CD4-positive, alpha-beta T cell (primary cell): ENCODE measurements at regions not wholly inside any gene's neighbourhood (a gene's known extent, or its start where the extent isn't known, plus 50 kb on each side); places are given as distances from the start of the nearest gene placed in this dataset.

Experiments
- ATAC-seq: fragments of 200-7000 bp; cut with Tn5 transposase; one replicate; pipeline ENCODE4 v1.10.0; 2022; ENCODE audit warnings: mild to moderate bottlenecking; ENCODE audit not compliant: poor library complexity
- CTCF ChIA-PET: fragments of 350-600 bp; sonication (Branson Sonifier 250); formaldehyde crosslinking; loops from one replicate; lab custom pipeline; 2021; ENCODE audit warnings: antibody characterized with exemption, inconsistent platforms; lab: Charles Lee
- POLR2A ChIA-PET: fragments of 350-600 bp; sonication (Branson Sonifier 250); formaldehyde crosslinking; loops from one replicate; lab custom pipeline; 2021; ENCODE audit warnings: antibody characterized with exemption, inconsistent platforms; lab: Charles Lee
- DNase-seq, 14 experiments: peaks; one replicate each; pipeline ENCODE4 v3.0.0-alpha.2; 2013 to 2020; ENCODE audit warnings: mixed read lengths in 2 of 14
- H3K27ac ChIP-seq, 2 donors: one replicate each; pipeline versions ENCODE4 v1.5.1 to v1.7.0; 2013; ENCODE audit warnings: low read length in 2 of 2, low read depth in 1 of 2, mild to moderate bottlenecking in 1 of 2
- H3K27me3 ChIP-seq, 2 experiments: 1 replicate in 1 of 2; 2 replicates in 1 of 2; pipeline versions ENCODE4 v1.6.1 to v1.7.0; 2013; ENCODE audit warnings: low read length in 2 of 2, control low read depth in 1 of 2, mild to moderate bottlenecking in 1 of 2, moderate library complexity in 1 of 2; ENCODE audit not compliant: insufficient read depth in 2 of 2, control insufficient read depth in 1 of 2
- H3K36me3 ChIP-seq: one replicate; pipeline ENCODE4 v1.6.1; 2013; ENCODE audit warnings: low read length, control low read depth; ENCODE audit not compliant: insufficient read depth
- H3K4me1 ChIP-seq: one replicate; pipeline ENCODE4 v1.6.1; 2013; ENCODE audit warnings: low read length, control low read depth; ENCODE audit not compliant: insufficient read depth
- H3K4me3 ChIP-seq: one replicate; pipeline ENCODE4 v1.5.1; 2013; ENCODE audit warnings: mild to moderate bottlenecking, low read length, moderate library complexity
- H3K9me3 ChIP-seq, 2 experiments: 1 replicate in 1 of 2; 2 replicates in 1 of 2; pipeline versions ENCODE4 v1.6.1 to v1.7.0; 2013; ENCODE audit warnings: low read length in 2 of 2, mild to moderate bottlenecking in 2 of 2, control low read depth in 1 of 2, moderate library complexity in 1 of 2; ENCODE audit not compliant: control insufficient read depth in 1 of 2, insufficient read depth in 1 of 2
- H3K27ac Mint-ChIP-seq: one replicate; pipeline ENCODE4 v1.8.0; 2020; ENCODE audit warnings: mixed read lengths
- H3K27me3 Mint-ChIP-seq: one replicate; pipeline ENCODE4 v1.8.0; 2021; ENCODE audit warnings: mixed read lengths
- H3K36me3 Mint-ChIP-seq: one replicate; pipeline ENCODE4 v1.8.0; 2021; ENCODE audit warnings: low read depth, mixed read lengths
- H3K4me1 Mint-ChIP-seq: one replicate; pipeline ENCODE4 v1.8.0; 2021; ENCODE audit warnings: low read depth, mixed read lengths
- H3K4me3 Mint-ChIP-seq: one replicate; pipeline ENCODE4 v1.8.0; 2020; ENCODE audit warnings: mild to moderate bottlenecking, mixed read lengths
- H3K9me3 Mint-ChIP-seq: one replicate; pipeline ENCODE4 v1.8.0; 2020; ENCODE audit warnings: mixed read lengths
- CTCF ChIP-seq: fragments of 200-600 bp; IDR thresholded peaks from one replicate; pipeline ENCODE4 v1.8.0; 2022; ENCODE audit warnings: antibody characterized with exemption, mild to moderate bottlenecking
- intact Hi-C, 2 experiments: fragments of 100-400 bp; cut with DNase I in 1 of 2; cut with micrococcal nuclease in 1 of 2; formaldehyde crosslinking; loops; one replicate each; pipeline versions ENCODE4 v1.15.1 to v1.9.0; 2023 to 2025; cut with DNase I, micrococcal nuclease

GRCh38 chr11:91243051-91243450 is 981.6 kb upstream of the FAT3 start:
- DNase-seq (no peak), ATAC-seq (no peak)
- no peaks in the 10 kb centered on the region for H3K36me3 Mint-ChIP-seq
- H3K9me3 ChIP-seq: no peaks in the 10 kb centered on the region
- H3K4me3 Mint-ChIP-seq: no peak overlapping the region
- H3K27ac ChIP-seq: no peak overlapping the region
- ChIA-PET POLR2A (no interaction called here), CTCF (no interaction called here)
- H3K36me3 ChIP-seq: no peaks in the 10 kb centered on the region
- H3K27ac Mint-ChIP-seq: no peak overlapping the region
- no peaks in the 10 kb centered on the region for H3K27me3 ChIP-seq
- no peaks in the 10 kb centered on the region for H3K4me1 Mint-ChIP-seq
- H3K4me1 ChIP-seq: no peaks in the 10 kb centered on the region
- no peak overlapping the region for H3K4me3 ChIP-seq
- H3K27me3 Mint-ChIP-seq: no peaks in the 10 kb centered on the region
- H3K9me3 Mint-ChIP-seq: no peaks in the 10 kb centered on the region
- intact Hi-C loops: no loop called here
- no peak for TF ChIP-seq CTCF

GRCh38 chr11:91241226-91241625 is 983.4 kb upstream of the FAT3 start:
- Histone ChIP-seq H3K9me3 (no peaks in the 10 kb centered on the region), H3K27me3 (no peaks in the 10 kb centered on the region), H3K27ac (no peak overlapping the region), H3K36me3 (no peaks in the 10 kb centered on the region), H3K4me3 (no peak overlapping the region), H3K4me1 (no peaks in the 10 kb centered on the region)
- CTCF ChIA-PET: no interaction called here
- Mint-ChIP-seq H3K9me3 (peaks cover 3% of the 10 kb centered on the region), H3K27me3 (no peaks in the 10 kb centered on the region), H3K4me1 (no peaks in the 10 kb centered on the region), H3K27ac (no peak overlapping the region), H3K4me3 (no peak overlapping the region), H3K36me3 (no peaks in the 10 kb centered on the region)
- no peak for DNase-seq
- POLR2A ChIA-PET: no interaction called here
- no peak for TF ChIP-seq CTCF
- intact Hi-C loops: no loop called here
- ATAC-seq: no peak

GRCh38 chr11:91239359-91239758 is 985.3 kb upstream of the FAT3 start:
- H3K9me3 Mint-ChIP-seq: peaks cover 3% of the 10 kb centered on the region
- no peaks in the 10 kb centered on the region for H3K4me1 Mint-ChIP-seq
- intact Hi-C loops: no loop called here
- no peaks in the 10 kb centered on the region for H3K27me3 ChIP-seq
- H3K4me3 ChIP-seq: no peak overlapping the region
- CTCF ChIA-PET: no interaction called here
- ATAC-seq: no peak
- DNase-seq: no peak
- POLR2A ChIA-PET: no interaction called here
- H3K36me3 ChIP-seq: no peaks in the 10 kb centered on the region
- H3K4me3 Mint-ChIP-seq: no peak overlapping the region
- H3K9me3 ChIP-seq: no peaks in the 10 kb centered on the region
- H3K27ac ChIP-seq: no peak overlapping the region
- H3K27ac Mint-ChIP-seq: no peak overlapping the region
- H3K27me3 Mint-ChIP-seq: no peaks in the 10 kb centered on the region
- H3K4me1 ChIP-seq: no peaks in the 10 kb centered on the region
- H3K36me3 Mint-ChIP-seq: no peaks in the 10 kb centered on the region
- TF ChIP-seq CTCF: no peak
